Endothelial cell of umbilical vein (primary cell): ENCODE measurements at regions not wholly inside any gene's neighbourhood (a gene's known extent, or its start where the extent isn't known, plus 50 kb on each side); places are given as distances from the start of the nearest gene placed in this dataset.

Experiments
- BruUV-seq: library from RNA; stranded (reverse); fragments of 400-500 nt; replicated peaks from 2 replicates; lab custom pipeline; 2021; lab: Mats Ljungman, UMichigan
- CTCF ChIA-PET: fragments of 300-600, 350-600 bp; sonication (Branson Sonifier 250); formaldehyde crosslinking; loops from one replicate; lab custom pipeline; 2021; ENCODE audit warnings: antibody characterized with exemption, inconsistent platforms; lab: Charles Lee
- POLR2A ChIA-PET: fragments of 300-600, 350-600 bp; sonication (Branson Sonifier 250); formaldehyde crosslinking; loops from one replicate; lab custom pipeline; 2021; ENCODE audit warnings: antibody characterized with exemption, inconsistent platforms; lab: Charles Lee
- DNase-seq: peaks from one replicate; pipeline ENCODE4 v3.0.0-alpha.2; 2011; ENCODE audit warnings: low read depth, low spot score
- FAIRE-seq: peaks from 2 replicates; lab custom pipeline; 2011; peaks lifted over from hg19 to GRCh38; lab: Jason Lieb, UNC
- H2AFZ ChIP-seq: 2 replicates; pipeline ENCODE4 v1.6.0; 2012; ENCODE audit warnings: low read depth, low read length, control low read depth, inconsistent platforms
- H3K27ac ChIP-seq: 2 replicates; pipeline ENCODE4 v1.5.1; 2011; ENCODE audit warnings: low read depth, mild to moderate bottlenecking, control low read depth, low read length, moderate library complexity; ENCODE audit not compliant: insufficient read depth
- H3K27me3 ChIP-seq, 2 experiments: 2 replicates each; pipeline versions ENCODE4 v1.6.0 to v1.6.1; 2011; ENCODE audit warnings: low read length in 2 of 2, mixed read lengths in 1 of 2; ENCODE audit not compliant: control insufficient read depth in 2 of 2, insufficient read depth in 2 of 2
- H3K36me3 ChIP-seq, 2 experiments: 2 replicates in 1 of 2; 3 replicates in 1 of 2; pipeline ENCODE4 v1.5.1; 2011; ENCODE audit warnings: low read length in 2 of 2, mild to moderate bottlenecking in 1 of 2, moderate library complexity in 1 of 2; ENCODE audit not compliant: control insufficient read depth in 2 of 2, insufficient read depth in 2 of 2; ENCODE audit errors: extremely low read depth in 1 of 2
- H3K4me1 ChIP-seq: 3 replicates; pipeline ENCODE4 v1.5.1; 2011; ENCODE audit warnings: mild to moderate bottlenecking, low read length; ENCODE audit not compliant: control insufficient read depth, insufficient read depth; ENCODE audit errors: extremely low read depth
- H3K4me2 ChIP-seq: 2 replicates; pipeline ENCODE4 v1.6.1; 2011; ENCODE audit warnings: low read length, control low read depth, mixed read lengths; ENCODE audit not compliant: insufficient read depth
- H3K4me3 ChIP-seq, 3 experiments: fragments of 200-600 bp in 1 of 3; sonication (generic), shearing (Covaris generic) in 1 of 3; replicated peaks in 1 of 3; 2 replicates each; pipeline ENCODE4 v1.5.1; 2011 to 2016; ENCODE audit warnings: control low read depth in 3 of 3, low read length in 3 of 3, mild to moderate bottlenecking in 2 of 3, inconsistent platforms in 1 of 3, low read depth in 1 of 3, moderate library complexity in 1 of 3; ENCODE audit not compliant: insufficient read depth in 1 of 3
- H3K79me2 ChIP-seq: 2 replicates; pipeline ENCODE4 v1.6.0; 2012; ENCODE audit warnings: low read length, inconsistent platforms; ENCODE audit not compliant: control insufficient read depth, insufficient read depth
- H3K9ac ChIP-seq: replicated peaks from 2 replicates; pipeline ENCODE3; 2011; ENCODE audit warnings: low read length, control low read depth; ENCODE audit not compliant: insufficient read depth; ENCODE audit errors: extremely low read depth
- H3K9me1 ChIP-seq: replicated peaks from 3 replicates; pipeline ENCODE4 v1.6.0; 2011; ENCODE audit warnings: mild to moderate bottlenecking, low read length; ENCODE audit not compliant: control insufficient read depth, insufficient read depth; ENCODE audit errors: extremely low read depth
- H3K9me3 ChIP-seq: replicated peaks from 2 replicates; pipeline ENCODE4 v1.5.1; 2012; ENCODE audit warnings: low read length, inconsistent platforms; ENCODE audit not compliant: control insufficient read depth, insufficient read depth
- H4K20me1 ChIP-seq: replicated peaks from 2 replicates; pipeline ENCODE3; 2011; ENCODE audit warnings: mild to moderate bottlenecking, low read length; ENCODE audit not compliant: control insufficient read depth, insufficient read depth; ENCODE audit errors: extremely low read depth
- EZH2 ChIP-seq: IDR thresholded peaks from 2 replicates; pipeline ENCODE4 v1.6.1; 2012; ENCODE audit warnings: borderline replicate concordance, low read depth, mild to moderate bottlenecking, moderate library complexity, low read length, inconsistent platforms; ENCODE audit not compliant: severe bottlenecking
- FOS ChIP-seq: IDR thresholded peaks from 2 replicates; pipeline ENCODE4 v1.6.1; 2011; ENCODE audit warnings: mild to moderate bottlenecking, low read length, moderate library complexity, borderline replicate concordance; ENCODE audit not compliant: insufficient read depth
- GATA2 ChIP-seq: IDR thresholded peaks from 2 replicates; pipeline ENCODE4 v1.7.0; 2011; ENCODE audit warnings: low read depth, mild to moderate bottlenecking, moderate library complexity, mixed read lengths, low read length; ENCODE audit not compliant: insufficient read length, insufficient read depth
- JUN ChIP-seq: IDR thresholded peaks from 2 replicates; pipeline ENCODE4 v1.6.1; 2011; ENCODE audit warnings: borderline replicate concordance, low read depth; ENCODE audit not compliant: insufficient read length, insufficient read depth
- MYC ChIP-seq: IDR thresholded peaks from one replicate; pipeline ENCODE4 v1.6.1; 2011; ENCODE audit warnings: mild to moderate bottlenecking, low read depth, low read length
- POLR2A ChIP-seq: IDR thresholded peaks from 2 replicates; pipeline ENCODE4 v1.6.1; 2012; ENCODE audit warnings: low read depth, mild to moderate bottlenecking, control low read depth, low read length
- POLR2AphosphoS5 ChIP-seq: IDR thresholded peaks from 2 replicates; pipeline ENCODE4 v1.6.1; 2012; ENCODE audit warnings: low read depth, mild to moderate bottlenecking, control low read depth, low read length, moderate library complexity; ENCODE audit not compliant: insufficient read depth
- dilution Hi-C: fragments of 300-500 bp; cut with MboI; formaldehyde crosslinking; loops from one replicate; pipeline ENCODE4 v1.15.0; 2019; ENCODE audit warnings: low sequenced_read_pairs; ENCODE audit not compliant: extremely low pct_ligation_motif_present
- intact Hi-C: fragments of 100-400 bp; cut with micrococcal nuclease; formaldehyde crosslinking; loops from one replicate; pipeline ENCODE4 v1.10.0; 2022
- TF ChIP-seq, protein P1 (sequence below): IDR thresholded peaks from 2 replicates; pipeline ENCODE4 v1.6.1; 2011; ENCODE audit not compliant: insufficient read depth, insufficient read length
- TF ChIP-seq, protein P2 (sequence below), 2 donors: IDR thresholded peaks; 1 replicate in 1 of 2; 2 replicates in 1 of 2; pipeline ENCODE4 v1.5.1; 2011; ENCODE audit warnings: low read length in 2 of 2, mild to moderate bottlenecking in 2 of 2, moderate library complexity in 2 of 2, control low read depth in 1 of 2, inconsistent platforms in 1 of 2, low read depth in 1 of 2; ENCODE audit not compliant: insufficient read depth in 1 of 2; ENCODE audit errors: extremely low read depth in 1 of 2

DNA sequence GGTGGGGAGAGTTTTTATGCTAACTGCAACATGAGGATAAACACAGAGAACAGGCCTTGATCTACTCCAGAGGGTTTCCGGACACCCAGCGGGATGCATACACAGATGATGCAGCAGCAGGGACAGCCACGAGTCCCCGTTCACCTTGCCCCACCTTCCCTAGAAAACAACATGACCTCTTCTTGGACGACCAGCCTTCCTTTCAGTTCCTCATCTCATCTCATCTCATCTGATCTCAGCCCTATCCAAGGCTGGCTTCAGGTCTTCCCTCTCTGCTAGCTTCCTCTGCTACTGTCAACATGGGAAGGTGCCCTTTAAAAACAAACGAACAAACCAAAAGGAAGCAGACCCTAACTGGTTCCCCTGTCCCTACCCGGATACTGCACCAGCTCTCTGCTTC, 1356.2 kb downstream of the TBC1D22A start:
- H3K36me3 ChIP-seq, result no peaks in the 10 kb centered on the region
- no TSS peak for BruUV-seq
- no peaks in the 10 kb centered on the region for H3K4me1 ChIP-seq
- no peak for FAIRE-seq
- H3K9me3 ChIP-seq, result peaks cover 11% of the 10 kb centered on the region
- CTCF ChIA-PET, result no interaction called here
- POLR2A ChIA-PET, result no interaction called here
- H3K27ac ChIP-seq, result no peak overlapping the region
- H3K4me2 ChIP-seq, result no peak overlapping the region
- no peak for DNase-seq
- dilution Hi-C loops (no loop called here), intact Hi-C loops (no loop called here)
- no peaks in the 10 kb centered on the region for H3K79me2 ChIP-seq
- H2AFZ ChIP-seq, result no peak overlapping the region
- no peaks in the 10 kb centered on the region for H3K9me1 ChIP-seq
- TF ChIP-seq POLR2A (no peak), GATA2 (no peak), FOS (no peak), EZH2 (no peak), POLR2AphosphoS5 (no peak)
- TF ChIP-seq, protein P1, sequence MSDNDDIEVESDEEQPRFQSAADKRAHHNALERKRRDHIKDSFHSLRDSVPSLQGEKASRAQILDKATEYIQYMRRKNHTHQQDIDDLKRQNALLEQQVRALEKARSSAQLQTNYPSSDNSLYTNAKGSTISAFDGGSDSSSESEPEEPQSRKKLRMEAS, result no peak
- H3K4me3 ChIP-seq, result no peak overlapping the region
- no peaks in the 10 kb centered on the region for H4K20me1 ChIP-seq
- no peak overlapping the region for H3K9ac ChIP-seq
- no peaks in the 10 kb centered on the region for H3K27me3 ChIP-seq

GRCh38 chr22:48116871-48117270, 1354.4 kb downstream of the TBC1D22A start:
- Histone ChIP-seq H2AFZ (no peak overlapping the region), H3K4me3 (no peak overlapping the region), H3K27me3 (no peaks in the 10 kb centered on the region), H3K79me2 (no peaks in the 10 kb centered on the region), H3K27ac (no peak overlapping the region), H3K9me1 (no peaks in the 10 kb centered on the region), H3K4me1 (no peaks in the 10 kb centered on the region), H3K36me3 (no peaks in the 10 kb centered on the region), H3K9ac (no peak overlapping the region), H3K9me3 (peaks cover 9% of the 10 kb centered on the region), H3K4me2 (no peak overlapping the region), H4K20me1 (no peaks in the 10 kb centered on the region)
- dilution Hi-C loops (no loop called here), intact Hi-C loops (no loop called here)
- BruUV-seq, result no TSS peak
- DNase-seq, result no peak
- POLR2A ChIA-PET, result no interaction called here
- CTCF ChIA-PET, result no interaction called here
- no peak for FAIRE-seq
- no peak for TF ChIP-seq MYC
- TF ChIP-seq JUN, result no peak
- TF ChIP-seq EZH2, result no peak
- TF ChIP-seq, protein P2, sequence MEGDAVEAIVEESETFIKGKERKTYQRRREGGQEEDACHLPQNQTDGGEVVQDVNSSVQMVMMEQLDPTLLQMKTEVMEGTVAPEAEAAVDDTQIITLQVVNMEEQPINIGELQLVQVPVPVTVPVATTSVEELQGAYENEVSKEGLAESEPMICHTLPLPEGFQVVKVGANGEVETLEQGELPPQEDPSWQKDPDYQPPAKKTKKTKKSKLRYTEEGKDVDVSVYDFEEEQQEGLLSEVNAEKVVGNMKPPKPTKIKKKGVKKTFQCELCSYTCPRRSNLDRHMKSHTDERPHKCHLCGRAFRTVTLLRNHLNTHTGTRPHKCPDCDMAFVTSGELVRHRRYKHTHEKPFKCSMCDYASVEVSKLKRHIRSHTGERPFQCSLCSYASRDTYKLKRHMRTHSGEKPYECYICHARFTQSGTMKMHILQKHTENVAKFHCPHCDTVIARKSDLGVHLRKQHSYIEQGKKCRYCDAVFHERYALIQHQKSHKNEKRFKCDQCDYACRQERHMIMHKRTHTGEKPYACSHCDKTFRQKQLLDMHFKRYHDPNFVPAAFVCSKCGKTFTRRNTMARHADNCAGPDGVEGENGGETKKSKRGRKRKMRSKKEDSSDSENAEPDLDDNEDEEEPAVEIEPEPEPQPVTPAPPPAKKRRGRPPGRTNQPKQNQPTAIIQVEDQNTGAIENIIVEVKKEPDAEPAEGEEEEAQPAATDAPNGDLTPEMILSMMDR (IDR thresholded peaks at IDR 0.05; ENCODE audit: extremely low read depth in 1 of 2, insufficient read depth in 1 of 2, low read depth in 1 of 2, low read length in 2 of 2), result no peak
- no peak for TF ChIP-seq POLR2AphosphoS5
- no peak for TF ChIP-seq GATA2
- TF ChIP-seq, protein P1, result no peak
- no peak for TF ChIP-seq POLR2A
- no peak for TF ChIP-seq FOS
